ENCODE measurements at regions not wholly inside any gene's neighbourhood (a gene's known extent, or its start where the extent isn't known, plus 50 kb on each side); places are given as distances from the start of the nearest gene placed in this dataset.
"Not testable (repeated sequence)": the region's sequence is repeated elsewhere in the genome, so short reads cannot be mapped to it uniquely, and the experiment has no call there.

DNA sequence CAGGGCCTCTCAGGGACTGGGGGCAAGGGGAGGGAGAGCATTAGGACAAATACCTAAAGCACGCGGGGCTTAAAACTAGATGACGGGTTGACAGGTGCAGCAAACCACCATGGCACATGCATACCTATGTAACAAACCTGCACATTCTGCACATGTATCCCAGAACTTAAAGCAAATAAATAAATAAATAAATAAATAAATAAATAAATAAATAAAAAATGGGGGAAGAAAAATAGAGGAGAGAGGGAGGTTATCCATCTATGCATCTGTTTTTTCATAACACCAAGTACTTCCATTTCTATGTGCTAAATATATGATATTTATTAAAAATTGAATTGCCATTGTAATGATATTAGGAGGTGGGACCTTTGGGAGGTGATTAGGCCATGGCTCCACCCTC, 539.5 kb downstream of the TRIML1 start:
- not testable (repeated sequence) for DNase-seq

- DNase-seq, result no peak
Measured at GRCh38 chr4:188680004-188680666, 540.9 kb downstream of the TRIML1 start.

- no peak for DNase-seq
Measured at GRCh38 chr4:188680667-188681063, 541.4 kb downstream of the TRIML1 start.

DNA sequence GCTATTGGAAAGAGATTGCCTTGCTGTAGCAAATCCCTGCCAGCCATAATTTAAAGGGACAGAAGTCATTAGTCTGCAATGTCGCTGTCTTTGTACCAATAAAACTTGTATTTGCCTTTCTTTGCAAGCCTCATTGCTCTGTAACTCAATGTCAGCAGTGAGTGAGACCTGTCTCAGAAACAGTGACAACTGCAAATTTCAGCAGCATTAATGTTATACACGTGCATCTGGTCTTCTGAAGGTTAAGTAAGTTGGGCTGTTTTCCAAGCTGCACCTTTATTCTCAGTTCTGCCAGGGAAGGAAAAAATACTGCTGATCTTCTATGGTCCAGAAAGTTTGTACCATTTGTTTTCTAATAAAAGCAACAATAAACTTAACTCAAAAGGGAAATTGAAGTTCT, 543.1 kb downstream of the TRIML1 start:
- DNase-seq, result peak; percentile 69

DNA sequence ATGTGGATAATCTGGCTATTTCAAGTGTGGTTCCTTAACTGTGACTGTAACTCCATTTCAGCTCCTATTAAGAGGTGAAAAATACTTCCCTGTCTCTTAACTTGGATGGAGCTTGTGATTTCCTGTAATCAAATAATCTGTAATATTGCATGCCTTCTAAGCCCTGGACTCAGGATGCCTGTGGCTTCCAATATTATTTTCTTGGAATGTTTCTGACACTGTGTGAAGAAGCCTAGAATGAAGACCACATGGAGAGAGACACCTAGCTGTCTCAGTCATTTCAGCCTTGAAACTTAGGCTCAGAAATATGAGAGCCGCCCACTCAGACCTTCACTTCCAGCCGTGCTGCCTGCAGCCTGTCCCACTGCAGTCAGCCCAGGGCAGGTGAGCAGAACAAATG, 544.3 kb downstream of the TRIML1 start:
- no peak for DNase-seq

GRCh38 chr4:188688956-188689355, 549.7 kb downstream of the TRIML1 start:
- DNase-seq, result no peak

- DNase-seq, result peak; percentile 72
Measured at GRCh38 chr4:188691811-188692210, 552.6 kb downstream of the TRIML1 start.

DNA sequence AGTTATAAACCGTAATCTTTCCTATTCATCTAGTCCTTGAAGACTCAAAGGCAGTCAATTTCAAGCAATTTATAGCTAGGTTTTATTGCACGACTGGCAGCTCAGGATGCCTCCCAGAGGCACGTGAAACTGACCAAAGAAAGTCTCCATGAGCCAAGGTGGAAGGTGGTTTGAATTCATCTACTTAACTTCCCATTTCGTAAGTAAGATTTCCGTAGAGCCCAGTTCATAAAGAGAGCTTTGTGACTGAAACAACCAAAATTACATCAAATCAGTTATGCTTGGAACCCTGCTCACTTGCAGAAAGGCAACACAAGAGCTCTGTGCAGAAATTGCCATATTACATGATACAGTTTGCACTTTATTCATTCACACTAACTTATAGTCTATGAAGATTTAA, 556.0 kb downstream of the TRIML1 start:
- DNase-seq, result no peak

DNA sequence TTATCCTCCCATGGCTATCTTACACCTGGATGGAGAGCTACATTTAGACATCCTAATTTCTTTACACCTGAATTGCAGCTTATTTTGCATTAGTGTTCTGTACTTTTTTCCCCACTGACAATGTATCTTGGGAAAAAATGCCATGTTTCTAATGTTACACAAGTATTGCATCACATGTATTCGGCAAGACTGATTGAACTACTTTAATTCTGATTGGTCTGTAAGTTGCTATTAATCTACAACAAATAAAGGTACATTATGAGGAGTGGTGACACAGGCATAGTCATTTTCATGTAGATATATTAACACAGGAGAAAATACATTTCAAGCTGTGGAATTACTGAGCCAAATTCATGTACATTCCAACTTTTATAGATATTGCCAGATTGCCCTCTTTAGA, 558.0 kb downstream of the TRIML1 start:
- DNase-seq, result no peak

DNA sequence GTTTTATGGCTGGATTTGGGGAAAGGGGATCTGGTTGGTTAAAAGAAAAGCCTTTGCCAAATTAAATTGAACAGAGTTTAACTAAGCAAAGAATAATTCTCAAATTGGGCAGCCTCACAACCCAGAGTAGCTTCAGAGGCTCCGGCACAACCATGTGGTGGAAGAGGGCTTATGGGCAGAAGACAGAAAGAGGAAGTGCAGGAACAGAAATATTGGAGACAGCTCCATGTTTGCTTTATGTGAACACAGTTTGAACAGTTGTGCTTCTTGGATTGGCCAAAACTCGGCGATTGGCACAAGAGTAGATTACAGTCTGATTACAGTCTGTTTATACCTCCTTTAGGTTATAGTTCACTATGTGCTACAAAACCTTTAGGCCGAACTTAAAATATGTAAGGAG, 562.7 kb downstream of the TRIML1 start:
- DNase-seq, result no peak

- no peak for DNase-seq
Measured at GRCh38 chr4:188704288-188704687, 565.0 kb downstream of the TRIML1 start.

- no peak for DNase-seq
Measured at GRCh38 chr4:188707036-188707435, 567.8 kb downstream of the TRIML1 start.

DNA sequence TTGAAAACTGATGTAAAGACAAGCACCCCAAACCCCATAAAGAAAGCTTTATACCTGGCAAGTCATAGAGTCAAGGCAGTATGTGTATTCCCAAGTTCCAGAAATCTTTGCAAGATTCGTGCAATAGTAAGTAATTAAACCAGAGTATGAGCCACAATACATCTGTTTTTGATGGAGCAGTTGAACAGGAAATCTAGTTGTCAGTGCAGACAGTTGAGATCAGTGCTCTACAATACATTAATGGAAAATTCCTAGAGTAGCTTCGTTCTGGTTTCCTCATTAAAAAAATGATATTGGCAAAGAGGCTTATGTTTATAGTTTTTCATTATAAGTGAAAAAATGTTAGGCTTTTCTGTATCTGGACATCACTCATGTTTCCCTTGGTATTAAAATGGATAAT, 575.3 kb downstream of the TRIML1 start:
- no peak for DNase-seq

DNA sequence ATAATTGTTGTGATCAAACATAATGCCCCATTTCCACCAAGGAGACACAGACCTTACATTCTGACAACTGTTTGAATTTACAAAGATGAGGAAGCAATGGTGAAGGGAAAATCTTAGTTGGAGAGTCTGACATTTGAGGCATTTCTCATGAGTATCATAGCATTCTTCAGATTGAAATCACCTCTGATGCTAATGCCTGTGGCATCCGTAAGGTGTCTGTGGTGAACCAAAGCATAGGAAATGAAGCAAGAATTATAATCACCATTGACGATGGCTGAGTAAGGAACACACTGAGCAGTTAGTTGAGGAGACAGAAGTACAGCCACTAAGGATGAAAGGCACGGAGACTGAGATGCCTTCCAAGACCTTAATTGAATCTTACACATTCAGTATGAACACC, 575.7 kb downstream of the TRIML1 start:
- no peak for DNase-seq

- no peak for DNase-seq
Measured at GRCh38 chr4:188717661-188718060, 578.4 kb downstream of the TRIML1 start.

DNA sequence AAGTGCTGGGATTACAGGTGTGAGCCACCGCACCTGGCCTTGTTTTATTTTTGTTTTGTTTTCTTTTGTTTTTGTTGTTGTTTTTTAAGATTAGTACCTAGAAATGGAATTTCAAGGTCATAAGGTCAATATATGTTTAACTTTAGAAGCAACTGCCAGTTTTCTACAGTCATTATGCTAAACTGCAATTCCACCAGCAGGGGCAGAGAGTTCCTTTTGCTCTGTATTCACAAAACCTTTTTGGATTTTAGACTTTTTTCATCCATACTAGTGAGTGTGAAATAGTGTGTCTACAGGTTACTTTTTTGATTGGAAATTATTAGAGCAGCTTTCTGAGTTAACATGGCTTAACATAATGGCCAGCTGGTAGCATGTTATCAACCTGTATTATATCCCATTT, 580.6 kb downstream of the TRIML1 start:
- no peak for DNase-seq

DNA sequence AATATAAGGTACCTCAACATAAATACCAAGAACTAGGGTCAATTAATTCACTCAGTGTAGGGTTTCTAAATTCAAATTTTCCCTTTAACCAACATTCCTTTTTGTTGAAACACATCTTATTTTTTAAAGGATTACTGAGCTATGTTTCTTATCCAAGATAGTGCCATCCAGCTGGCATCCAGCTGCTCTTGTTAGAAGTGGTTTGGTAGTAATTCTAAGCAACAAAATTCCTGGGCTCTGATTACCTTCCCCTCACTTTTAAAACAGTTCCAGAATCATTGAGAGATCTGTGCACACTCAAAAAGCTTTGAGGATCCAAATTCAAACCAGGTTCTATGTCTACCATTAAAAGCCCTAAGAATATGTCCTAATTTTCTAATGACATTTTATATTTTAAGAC, 583.7 kb downstream of the TRIML1 start:
- no peak for DNase-seq

DNA sequence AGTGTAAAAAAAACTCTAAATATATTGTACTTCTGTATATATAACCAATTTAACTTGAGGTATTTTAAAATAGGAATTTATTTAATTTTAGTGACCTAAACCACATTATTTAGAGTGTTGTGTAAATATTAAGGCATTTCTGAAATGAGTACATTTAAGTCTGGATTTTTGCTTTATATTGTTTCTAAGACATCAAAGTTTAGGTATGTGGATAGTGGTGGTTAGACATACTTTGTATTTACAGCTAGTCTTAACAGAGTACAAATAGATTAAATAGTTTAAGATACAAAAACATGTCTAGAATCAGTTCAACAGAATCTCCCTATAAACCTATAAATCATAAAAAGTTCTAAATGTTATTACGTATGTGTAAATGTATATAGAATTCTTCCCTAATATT, 588.5 kb downstream of the TRIML1 start:
- no peak for DNase-seq

- DNase-seq, result no peak
Measured at GRCh38 chr4:188728359-188728758, 589.1 kb downstream of the TRIML1 start.

GRCh38 chr4:188732131-188732530, 592.9 kb downstream of the TRIML1 start:
- DNase-seq, result no peak

DNA sequence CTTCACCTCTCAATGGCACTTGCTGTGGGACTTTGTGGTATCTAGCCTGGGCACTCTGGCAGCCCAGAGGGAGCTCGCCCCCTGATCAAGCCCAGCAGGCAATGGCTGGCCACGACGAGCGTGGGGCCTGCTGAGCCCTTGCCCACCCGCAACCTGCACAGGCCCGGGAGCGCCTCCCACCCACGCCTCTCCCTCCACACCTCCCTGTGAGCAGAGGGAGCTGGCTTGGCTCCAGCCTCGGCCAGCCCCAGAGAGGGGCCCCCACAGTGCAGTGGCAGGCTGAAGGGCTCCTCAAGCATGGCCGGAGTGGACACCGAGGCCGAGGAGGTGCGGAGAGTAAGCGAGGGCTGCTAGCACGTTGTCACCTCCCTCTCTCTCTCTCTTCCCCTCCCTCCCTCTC, 595.8 kb downstream of the TRIML1 start:
- no peak for DNase-seq

- no peak for DNase-seq
Measured at GRCh38 chr4:188737251-188738002, 598.2 kb downstream of the TRIML1 start.

- DNase-seq, result not testable (repeated sequence)
Measured at GRCh38 chr4:188738290-188738689, 599.0 kb downstream of the TRIML1 start.

GRCh38 chr4:188740172-188740571, 600.9 kb downstream of the TRIML1 start:
- DNase-seq, result not testable (repeated sequence)

- not testable (repeated sequence) for DNase-seq
Measured at GRCh38 chr4:188740791-188741190, 601.5 kb downstream of the TRIML1 start.
